ENCODE measurements at regions not wholly inside any gene's neighbourhood (a gene's known extent, or its start where the extent isn't known, plus 50 kb on each side); places are given as distances from the start of the nearest gene placed in this dataset.
A peak's percentile ranks its signal among the peaks of the same experiment; 100 is the strongest.
"Not testable (repeated sequence)": the region's sequence is repeated elsewhere in the genome, so short reads cannot be mapped to it uniquely, and the experiment has no call there.

DNA sequence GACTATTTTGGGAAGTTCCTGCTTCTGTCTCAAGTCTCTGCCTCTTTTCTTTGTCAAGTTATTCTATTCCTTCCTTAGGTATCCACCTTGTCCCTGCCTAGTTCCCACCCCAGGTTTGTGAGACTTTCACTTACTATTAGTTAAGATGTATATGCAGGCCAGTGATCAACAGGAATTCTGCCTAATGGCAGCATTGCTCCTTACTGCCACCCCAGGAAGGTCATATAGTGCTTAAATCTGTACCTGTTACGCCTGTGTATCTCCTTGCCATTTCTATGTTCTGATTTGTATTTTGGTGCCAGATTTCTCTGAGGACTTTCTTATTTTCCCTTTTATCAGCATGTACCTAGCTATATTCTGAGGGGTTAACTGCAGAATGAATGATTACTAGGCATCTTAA is 746.0 kb upstream of the TMEFF2 start:
- Mint-ChIP-seq H3K4me1 (no peaks in the 10 kb centered on the region), H3K27ac (no peak overlapping the region), H3K4me3 (no peak overlapping the region), H3K27me3 (ENCODE audit: low read depth, poor library complexity) (no peaks in the 10 kb centered on the region), H3K36me3 (ENCODE audit: low read depth) (no peaks in the 10 kb centered on the region), H3K9me3 (peaks cover 3% of the 10 kb centered on the region)
- TF ChIP-seq, protein P1, sequence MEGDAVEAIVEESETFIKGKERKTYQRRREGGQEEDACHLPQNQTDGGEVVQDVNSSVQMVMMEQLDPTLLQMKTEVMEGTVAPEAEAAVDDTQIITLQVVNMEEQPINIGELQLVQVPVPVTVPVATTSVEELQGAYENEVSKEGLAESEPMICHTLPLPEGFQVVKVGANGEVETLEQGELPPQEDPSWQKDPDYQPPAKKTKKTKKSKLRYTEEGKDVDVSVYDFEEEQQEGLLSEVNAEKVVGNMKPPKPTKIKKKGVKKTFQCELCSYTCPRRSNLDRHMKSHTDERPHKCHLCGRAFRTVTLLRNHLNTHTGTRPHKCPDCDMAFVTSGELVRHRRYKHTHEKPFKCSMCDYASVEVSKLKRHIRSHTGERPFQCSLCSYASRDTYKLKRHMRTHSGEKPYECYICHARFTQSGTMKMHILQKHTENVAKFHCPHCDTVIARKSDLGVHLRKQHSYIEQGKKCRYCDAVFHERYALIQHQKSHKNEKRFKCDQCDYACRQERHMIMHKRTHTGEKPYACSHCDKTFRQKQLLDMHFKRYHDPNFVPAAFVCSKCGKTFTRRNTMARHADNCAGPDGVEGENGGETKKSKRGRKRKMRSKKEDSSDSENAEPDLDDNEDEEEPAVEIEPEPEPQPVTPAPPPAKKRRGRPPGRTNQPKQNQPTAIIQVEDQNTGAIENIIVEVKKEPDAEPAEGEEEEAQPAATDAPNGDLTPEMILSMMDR (IDR thresholded peaks at IDR 0.05) = no peak
- no peak for DNase-seq

DNA sequence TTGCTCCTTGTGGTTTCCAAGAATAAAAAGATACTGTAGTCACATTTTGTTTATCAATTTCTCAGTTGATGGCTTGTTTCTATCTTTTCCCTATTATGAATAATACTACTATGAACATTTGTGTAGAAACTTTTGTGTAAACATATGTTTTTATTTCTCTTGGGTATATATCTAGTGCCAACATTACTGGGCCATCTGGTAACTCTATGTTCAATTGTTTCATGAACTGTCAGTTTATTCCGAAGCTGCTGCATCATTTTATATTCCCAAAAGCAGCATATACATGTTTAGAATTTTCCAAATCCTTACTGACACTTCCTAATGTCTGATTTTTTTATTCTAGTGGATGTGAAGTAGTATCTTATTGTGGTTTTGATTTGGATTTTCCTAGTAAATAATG is 737.6 kb upstream of the TMEFF2 start:
- H3K9me3 Mint-ChIP-seq = no peaks in the 10 kb centered on the region
- no peak overlapping the region for H3K27ac Mint-ChIP-seq
- no peak overlapping the region for H3K4me3 Mint-ChIP-seq
- no peak for DNase-seq
- no peaks in the 10 kb centered on the region for H3K4me1 Mint-ChIP-seq
- H3K27me3 Mint-ChIP-seq (ENCODE audit: low read depth, poor library complexity) = no peaks in the 10 kb centered on the region
- H3K36me3 Mint-ChIP-seq (ENCODE audit: low read depth) = no peaks in the 10 kb centered on the region
- TF ChIP-seq, protein P1 (IDR thresholded peaks at IDR 0.05) = no peak

DNA sequence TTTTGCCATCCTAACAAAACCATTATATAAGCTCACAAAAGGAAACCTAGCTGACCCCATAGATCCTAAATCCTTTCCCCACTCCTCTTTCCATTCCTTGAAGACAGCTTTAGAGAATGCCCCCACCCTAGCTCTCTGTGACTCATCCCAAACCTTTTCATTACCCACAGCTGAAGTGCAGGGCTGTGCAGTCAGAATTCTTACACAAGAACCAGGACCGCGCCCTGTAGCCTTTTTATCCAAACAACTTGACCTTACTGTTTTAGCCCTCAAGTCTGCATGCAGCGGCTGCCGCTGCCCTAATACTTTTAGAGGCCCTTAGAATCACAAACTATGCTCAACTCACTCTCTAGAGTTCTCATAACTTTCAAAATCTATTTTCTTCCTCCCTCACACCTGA is 726.9 kb upstream of the TMEFF2 start:
- not testable (repeated sequence) for DNase-seq; H3K9me3 Mint-ChIP-seq; H3K27ac Mint-ChIP-seq; H3K27me3 Mint-ChIP-seq (ENCODE audit: low read depth, poor library complexity); H3K36me3 Mint-ChIP-seq (ENCODE audit: low read depth); H3K4me3 Mint-ChIP-seq; H3K4me1 Mint-ChIP-seq

DNA sequence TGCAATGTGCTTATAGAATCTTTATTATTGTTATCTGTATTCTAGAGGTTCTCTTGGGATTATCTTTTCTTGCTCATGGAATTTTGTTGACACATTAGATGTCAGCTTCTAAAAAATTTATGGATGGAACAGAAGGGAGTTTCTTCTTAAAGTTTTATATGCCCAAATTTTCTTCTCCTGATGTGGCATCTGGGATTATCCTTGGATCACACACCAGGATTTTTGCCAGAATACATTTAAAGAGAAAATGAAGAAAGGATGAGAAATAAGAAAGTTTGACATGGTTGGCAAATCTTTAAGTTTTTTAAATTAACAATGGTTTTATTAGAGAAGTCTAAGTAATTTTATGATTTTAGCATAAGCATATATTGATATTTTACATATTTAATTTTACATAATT is 706.7 kb upstream of the TMEFF2 start:
- no peaks in the 10 kb centered on the region for H3K9me3 Mint-ChIP-seq
- no peaks in the 10 kb centered on the region for H3K27me3 Mint-ChIP-seq (ENCODE audit: low read depth, poor library complexity)
- H3K36me3 Mint-ChIP-seq (ENCODE audit: low read depth) = no peaks in the 10 kb centered on the region
- H3K4me1 Mint-ChIP-seq = no peaks in the 10 kb centered on the region
- H3K4me3 Mint-ChIP-seq = no peak overlapping the region
- TF ChIP-seq, protein P1 (IDR thresholded peaks at IDR 0.05) = no peak
- DNase-seq = no peak
- no peak overlapping the region for H3K27ac Mint-ChIP-seq

DNA sequence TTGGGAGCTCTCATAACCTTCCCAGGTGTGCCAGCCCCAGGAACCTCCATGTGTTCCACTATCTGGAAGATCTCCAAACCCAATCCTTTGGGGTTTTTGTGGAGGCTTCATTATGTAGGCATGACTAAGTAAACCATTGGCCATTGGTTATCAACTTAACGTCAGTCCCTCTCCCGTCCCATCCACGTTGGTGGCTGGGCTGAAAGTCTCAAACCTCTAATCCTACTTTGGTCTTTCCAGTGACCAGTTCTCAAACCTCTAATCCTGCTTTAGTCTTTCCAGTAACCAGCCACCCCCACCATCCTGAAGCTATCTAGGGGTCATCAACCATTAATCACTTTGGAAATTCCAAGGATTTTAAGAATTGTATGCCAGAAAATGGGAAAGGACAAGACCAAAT is 704.7 kb upstream of the TMEFF2 start:
- no peak overlapping the region for H3K27ac Mint-ChIP-seq
- H3K9me3 Mint-ChIP-seq = no peaks in the 10 kb centered on the region
- TF ChIP-seq, protein P1 (IDR thresholded peaks at IDR 0.05) = no peak
- no peaks in the 10 kb centered on the region for H3K27me3 Mint-ChIP-seq (ENCODE audit: low read depth, poor library complexity)
- H3K4me1 Mint-ChIP-seq = no peaks in the 10 kb centered on the region
- H3K36me3 Mint-ChIP-seq (ENCODE audit: low read depth) = no peaks in the 10 kb centered on the region
- DNase-seq = no peak
- no peak overlapping the region for H3K4me3 Mint-ChIP-seq

DNA sequence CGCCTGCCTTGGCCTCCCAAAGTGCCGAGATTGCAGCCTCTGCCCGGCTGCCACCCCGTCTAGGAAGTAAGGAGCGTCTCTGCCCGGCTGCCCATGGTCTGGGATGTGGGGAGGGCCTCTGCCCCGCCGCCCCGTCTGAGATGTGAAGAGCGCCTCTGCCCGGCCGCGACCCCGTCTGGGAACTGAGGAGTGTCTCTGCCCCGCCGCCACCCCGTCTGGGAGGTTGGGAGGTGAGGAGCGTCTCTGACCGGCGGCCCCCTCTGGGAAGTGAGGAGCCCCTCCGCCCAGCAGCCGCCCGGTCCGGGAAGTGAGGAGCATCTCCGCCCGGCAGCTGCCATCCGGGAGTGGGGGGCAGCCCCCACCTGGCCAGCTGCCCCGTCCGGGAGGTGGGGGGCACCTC is 699.2 kb upstream of the TMEFF2 start:
- H3K27ac Mint-ChIP-seq; H3K9me3 Mint-ChIP-seq; DNase-seq; H3K36me3 Mint-ChIP-seq (ENCODE audit: low read depth); H3K4me3 Mint-ChIP-seq; H3K4me1 Mint-ChIP-seq; H3K27me3 Mint-ChIP-seq (ENCODE audit: low read depth, poor library complexity): not testable (repeated sequence)

DNA sequence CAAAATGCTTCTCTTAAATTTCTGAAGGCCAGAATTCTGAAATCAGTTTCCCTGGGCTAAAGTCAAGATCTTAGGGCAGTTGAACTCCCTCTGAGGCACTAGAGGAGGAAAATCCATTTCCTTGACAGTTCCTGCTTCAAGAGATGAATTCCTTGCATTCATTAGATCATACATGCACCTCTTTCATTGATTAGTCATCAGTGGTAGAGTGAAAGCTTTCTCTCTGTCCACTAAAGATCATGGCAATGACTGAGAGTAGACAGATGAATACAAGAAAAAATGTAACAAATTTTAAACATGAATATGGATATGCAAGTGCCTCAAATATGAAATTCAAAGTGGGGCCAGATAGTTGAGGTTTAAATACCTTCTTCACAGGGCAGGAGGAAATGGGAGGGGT is 693.4 kb upstream of the TMEFF2 start:
- Mint-ChIP-seq H3K36me3 (ENCODE audit: low read depth) (no peaks in the 10 kb centered on the region), H3K4me1 (no peaks in the 10 kb centered on the region), H3K4me3 (no peak overlapping the region), H3K27me3 (ENCODE audit: low read depth, poor library complexity) (no peaks in the 10 kb centered on the region), H3K9me3 (no peaks in the 10 kb centered on the region), H3K27ac (peak overlapping the region; percentile 52)
- no peak for DNase-seq
- TF ChIP-seq, protein P1 (IDR thresholded peaks at IDR 0.05) = no peak
